ENCODE measurements at regions not wholly inside any gene's neighbourhood (a gene's known extent, or its start where the extent isn't known, plus 50 kb on each side); places are given as distances from the start of the nearest gene placed in this dataset.
"Not testable (repeated sequence)": the region's sequence is repeated elsewhere in the genome, so short reads cannot be mapped to it uniquely, and the experiment has no call there.

DNA sequence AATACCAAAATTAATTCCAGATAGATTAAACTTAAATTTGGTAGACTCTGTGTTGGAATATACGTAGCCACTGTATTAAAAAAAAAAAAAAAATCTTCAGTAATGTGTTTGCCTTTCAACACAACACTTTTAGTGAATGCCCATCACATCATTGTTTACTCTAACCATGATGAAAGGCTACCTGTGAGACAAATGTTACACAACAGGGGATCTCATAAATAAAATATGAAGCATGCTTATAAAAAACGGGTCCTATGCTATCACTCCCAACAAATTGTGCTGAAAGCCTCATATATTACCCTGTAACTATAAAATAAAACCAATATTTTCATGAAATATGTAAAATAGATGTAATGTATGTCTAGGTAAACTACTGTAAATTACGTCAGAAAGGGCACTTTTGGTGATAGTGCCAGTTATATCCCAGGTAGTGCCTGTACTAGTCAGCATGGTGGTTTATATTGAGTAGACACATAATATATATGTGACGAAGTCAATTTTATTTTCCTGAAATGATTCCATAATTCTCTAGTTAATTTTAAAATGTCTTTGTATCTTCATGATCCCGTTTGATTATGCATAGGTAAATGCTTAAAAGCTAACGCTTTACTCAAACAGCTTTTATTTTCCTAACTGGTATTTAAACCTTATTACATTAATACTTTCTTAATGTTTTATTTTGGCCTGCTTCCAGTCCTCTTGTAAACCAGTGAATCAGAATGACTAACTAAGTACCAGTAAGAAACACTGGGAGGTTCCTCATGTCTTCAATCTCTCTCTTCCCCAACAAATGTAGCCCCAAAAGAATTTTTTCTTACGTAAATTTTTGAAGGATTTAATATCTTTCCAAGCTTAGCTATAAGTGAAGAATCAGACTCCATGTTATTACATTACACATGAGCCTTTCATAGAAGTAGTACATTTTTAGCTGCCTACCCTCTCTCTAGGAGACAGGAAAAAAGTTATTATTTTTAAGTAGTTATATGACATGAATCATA lies 420.3 kb downstream of the GABRG2 start:
- DNase-seq, result no peak

- no peak for DNase-seq
Measured at GRCh38 chr5:162496100-162496808, 428.7 kb downstream of the GABRG2 start.

- no peak for DNase-seq
Measured at GRCh38 chr5:162497455-162497854, 429.9 kb downstream of the GABRG2 start.

DNA sequence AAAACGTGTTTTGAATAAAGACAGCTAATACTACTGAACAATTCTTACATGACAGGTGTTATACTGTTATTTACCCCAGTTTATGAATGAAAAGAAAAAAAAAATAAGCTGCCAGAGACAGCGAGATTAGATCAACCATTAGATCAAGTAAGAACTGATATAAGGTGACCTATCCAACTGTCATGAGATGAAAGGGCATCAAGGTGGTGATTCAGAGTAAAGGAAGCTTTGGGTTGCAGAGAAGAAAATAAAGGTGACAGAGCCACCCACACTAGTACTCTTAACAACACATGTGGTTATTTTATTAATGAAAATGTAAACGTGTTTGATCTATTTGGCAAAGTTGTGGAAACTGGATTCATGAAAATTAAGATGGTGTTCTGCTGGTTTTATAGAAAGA lies 435.2 kb downstream of the GABRG2 start:
- no peak for DNase-seq

- DNase-seq, result no peak
Measured at GRCh38 chr5:162503796-162504195, 436.2 kb downstream of the GABRG2 start.

- no peak for DNase-seq
Measured at GRCh38 chr5:162512935-162513565, 445.5 kb downstream of the GABRG2 start.

- DNase-seq, result no peak
Measured at GRCh38 chr5:162514116-162514515, 446.5 kb downstream of the GABRG2 start.

- DNase-seq, result no peak
Measured at GRCh38 chr5:162520878-162521277, 453.3 kb downstream of the GABRG2 start.

DNA sequence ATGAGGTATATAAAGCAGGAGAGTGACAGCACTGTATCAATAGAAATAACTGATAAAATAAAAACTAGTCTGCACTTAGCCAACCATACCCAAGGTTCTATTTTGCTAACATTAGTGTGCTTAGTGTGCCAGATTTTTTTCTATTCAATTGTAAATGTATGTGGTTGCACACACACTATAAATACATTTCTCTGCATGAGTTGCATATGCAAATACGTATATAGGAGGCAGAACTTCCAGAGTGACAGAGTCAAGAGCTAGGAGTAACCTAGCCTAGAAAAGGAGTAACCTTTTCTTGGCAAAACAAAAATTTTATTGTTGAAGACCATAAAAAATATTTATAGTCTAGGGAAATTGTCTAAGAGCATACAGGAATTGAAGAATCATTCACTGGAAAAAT lies 461.6 kb downstream of the GABRG2 start:
- DNase-seq, result no peak

- DNase-seq, result no peak
Measured at GRCh38 chr5:162529886-162530285, 462.3 kb downstream of the GABRG2 start.

GRCh38 chr5:162543437-162543836 lies 475.9 kb downstream of the GABRG2 start:
- DNase-seq, result no peak

DNA sequence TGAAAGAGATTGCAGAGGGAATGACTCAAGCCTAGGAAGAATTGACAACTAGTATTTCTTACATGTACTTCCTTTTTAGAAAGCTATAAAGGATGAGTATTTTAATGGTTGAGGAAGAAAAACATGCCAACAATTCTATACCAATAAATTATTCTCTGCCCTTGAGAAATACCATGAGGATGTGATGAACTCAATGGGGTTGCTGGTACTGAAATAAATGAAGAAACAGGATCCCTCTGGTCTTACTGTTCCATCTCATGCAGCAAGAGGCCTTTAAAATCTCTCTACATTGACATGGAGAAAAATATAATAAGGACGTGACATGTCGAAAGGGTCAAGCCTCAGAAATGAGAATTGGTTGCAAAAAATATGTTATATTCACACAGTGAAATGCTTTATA lies 477.3 kb downstream of the GABRG2 start:
- no peak for DNase-seq

GRCh38 chr5:162550236-162550635 lies 482.7 kb downstream of the GABRG2 start:
- DNase-seq, result no peak

- DNase-seq, result no peak
Measured at GRCh38 chr5:162558120-162558519, 490.5 kb downstream of the GABRG2 start.

DNA sequence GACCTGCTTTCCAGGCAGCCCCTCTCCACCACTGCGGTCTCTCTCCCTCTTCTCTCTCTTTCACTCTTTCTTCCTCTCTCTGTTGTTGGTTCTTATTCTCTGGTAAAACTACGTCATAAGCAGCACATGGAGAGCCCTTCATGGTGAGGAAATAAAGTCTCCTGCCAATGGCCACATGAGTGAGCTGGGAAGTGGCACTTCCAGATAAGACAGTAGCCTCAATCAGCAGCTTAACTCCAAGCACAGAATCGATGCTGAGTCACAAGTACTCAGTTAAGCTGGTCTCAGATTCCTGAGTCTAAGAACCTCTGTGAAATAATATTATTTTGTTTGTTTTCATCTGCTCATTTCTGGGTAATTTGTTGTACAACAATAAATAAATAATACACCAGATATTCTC lies 500.1 kb downstream of the GABRG2 start:
- no peak for DNase-seq

DNA sequence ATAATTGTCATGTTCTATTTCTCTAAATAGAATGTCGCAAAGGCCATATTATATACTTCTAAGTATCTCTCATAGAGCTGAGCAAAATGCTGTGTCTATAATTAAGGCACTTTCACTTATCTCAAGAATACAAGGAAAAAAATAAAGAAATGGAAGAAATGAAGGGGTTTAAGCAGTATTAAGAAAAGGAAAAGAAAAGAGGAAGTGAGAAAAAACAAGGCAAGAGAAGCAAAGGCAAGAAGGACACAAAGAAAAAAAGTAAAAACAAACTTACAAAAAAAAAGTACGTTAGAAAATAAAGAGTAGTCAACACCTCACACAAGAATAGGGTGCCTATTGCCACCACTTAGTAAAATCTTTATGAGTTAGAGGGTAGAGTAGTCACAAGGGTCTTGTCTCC lies 506.2 kb downstream of the GABRG2 start:
- DNase-seq, result no peak

DNA sequence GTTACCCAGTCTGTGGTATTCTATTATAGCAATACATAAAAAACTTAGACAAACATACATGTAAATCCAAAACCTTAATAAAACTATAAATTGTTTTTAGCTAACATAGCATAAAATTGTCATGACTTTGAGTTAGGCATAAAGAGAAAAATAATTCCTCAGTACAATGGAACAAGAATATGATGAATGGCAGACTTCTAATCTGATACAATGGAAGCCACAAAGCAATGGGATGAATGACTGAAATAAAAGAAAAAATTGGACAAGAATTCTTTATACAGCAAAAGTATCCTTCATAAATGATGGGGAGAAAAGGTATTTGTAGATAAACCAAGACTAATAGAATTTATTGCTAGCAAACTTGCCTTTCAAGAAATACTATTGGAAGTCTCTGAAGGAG lies 524.2 kb downstream of the GABRG2 start:
- DNase-seq, result no peak

GRCh38 chr5:162593881-162594280 lies 526.3 kb downstream of the GABRG2 start:
- no peak for DNase-seq

DNA sequence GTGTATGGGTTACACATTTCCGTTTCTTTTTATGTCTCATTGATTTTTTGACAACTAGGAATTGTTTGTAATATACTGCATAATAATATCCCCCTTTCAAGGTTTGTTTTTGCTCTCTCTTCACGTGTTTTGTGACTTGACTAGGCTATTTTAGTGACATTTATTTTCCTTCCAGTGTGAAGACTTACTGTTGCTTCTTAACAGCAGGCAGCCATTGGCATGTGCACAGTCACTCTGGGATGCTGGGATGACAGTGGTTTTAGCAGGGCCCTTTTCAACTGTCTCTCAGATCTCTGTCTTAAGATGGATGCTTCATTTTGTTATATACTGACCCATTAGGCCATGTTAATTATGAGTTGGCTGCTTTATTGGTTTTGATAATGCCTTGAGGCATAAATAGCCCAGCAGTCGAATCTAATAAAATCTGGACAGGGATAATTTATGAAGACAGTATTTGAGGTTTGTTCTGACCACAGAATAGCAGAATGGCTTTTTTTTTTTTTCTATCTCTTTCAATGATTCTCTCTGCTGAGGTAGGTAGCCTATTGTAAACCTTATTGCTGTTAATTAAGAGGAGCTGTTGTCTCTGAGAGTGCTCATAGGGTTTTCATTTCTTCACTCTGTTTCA lies 536.0 kb downstream of the GABRG2 start:
- DNase-seq, result no peak

DNA sequence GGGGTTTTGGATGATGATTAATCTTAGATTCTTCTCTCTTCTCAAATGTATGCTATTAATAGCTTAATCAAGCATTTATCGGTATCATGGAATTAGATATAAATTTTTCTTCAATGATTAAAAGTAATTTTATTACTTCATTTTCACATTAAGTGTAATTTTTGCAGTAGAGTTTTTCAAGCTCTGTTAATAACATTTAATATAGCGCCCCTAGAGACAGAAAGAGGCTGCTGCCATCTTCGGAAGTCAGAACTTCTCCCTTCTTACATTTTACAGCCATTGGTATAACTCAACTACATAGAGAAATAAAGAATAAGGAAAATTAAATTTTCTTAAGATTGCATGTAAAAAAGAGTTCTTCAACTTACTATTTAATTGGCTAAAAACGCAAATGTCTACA lies 540.3 kb downstream of the GABRG2 start:
- DNase-seq, result no peak

DNA sequence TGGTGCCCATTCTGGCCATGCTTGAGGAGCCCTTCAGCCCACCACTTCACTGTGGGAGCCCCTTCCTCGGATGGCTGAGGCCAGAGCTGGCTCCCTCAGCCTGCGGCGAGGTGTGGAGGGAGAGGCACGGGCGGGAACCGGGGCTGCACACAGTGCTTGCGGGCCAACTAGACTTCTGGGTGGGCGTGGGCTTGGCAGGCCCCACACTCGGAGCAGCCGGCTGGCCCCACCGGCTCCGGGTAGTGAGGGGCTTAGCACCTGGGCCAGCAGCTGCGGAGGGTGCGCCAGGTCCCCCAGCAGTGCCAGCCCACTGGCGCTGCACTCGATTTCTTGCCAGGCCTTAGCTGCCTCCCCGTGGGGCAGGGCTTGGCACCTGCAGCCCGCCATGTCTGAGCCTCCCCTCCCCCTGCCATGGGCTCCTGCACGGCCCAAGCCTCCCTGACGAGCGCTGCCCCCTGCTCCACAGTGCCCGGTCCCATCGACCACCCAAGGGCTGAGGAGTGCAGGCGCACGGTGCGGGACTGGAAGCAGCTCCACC lies 554.2 kb downstream of the GABRG2 start:
- not testable (repeated sequence) for DNase-seq

DNA sequence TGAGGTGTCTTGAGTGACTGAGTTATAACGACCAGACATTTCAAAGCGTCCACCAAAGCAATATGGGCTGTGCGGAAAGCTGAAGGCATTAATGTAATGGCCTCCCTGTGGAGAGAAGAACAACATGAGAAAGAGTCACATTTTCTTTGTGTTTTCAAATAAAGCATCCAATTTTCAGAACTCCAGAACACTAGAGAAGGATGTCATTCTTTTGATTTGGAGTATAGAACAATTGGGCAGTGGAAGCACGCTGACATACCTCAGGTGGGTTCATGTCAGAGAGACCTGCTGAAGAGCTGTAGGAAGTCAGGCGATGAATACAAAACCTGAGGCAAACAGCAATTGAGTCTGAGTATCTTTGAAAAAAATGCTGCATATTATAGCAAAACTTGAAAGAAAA lies 556.5 kb downstream of the GABRG2 start:
- DNase-seq, result no peak

DNA sequence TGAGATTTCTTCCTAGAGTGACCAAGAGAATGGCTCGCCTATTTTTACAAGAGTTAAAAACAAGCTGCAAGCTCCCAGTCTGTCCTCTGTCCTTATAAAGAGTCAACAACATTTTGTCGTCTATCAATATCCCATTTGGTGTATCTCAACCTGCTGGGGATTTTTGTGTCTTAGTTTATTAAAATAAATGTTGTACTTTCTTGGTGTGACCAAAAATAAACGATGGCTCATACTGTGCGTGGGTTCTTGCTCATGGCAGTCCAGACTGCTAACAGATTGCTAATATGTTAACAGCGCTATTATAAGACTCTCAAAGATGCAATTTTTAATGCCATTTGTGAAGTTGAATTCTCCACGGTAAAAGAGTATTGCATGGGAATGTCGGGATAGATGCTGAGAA lies 569.9 kb downstream of the GABRG2 start:
- DNase-seq, result no peak

Data from activated CD4-positive, alpha-beta T cell treated with anti-CD3 and anti-CD28 coated beads, Interleukin-2, amount 50 U/mL, for 4 hours (primary cell).